Spleen (tissue), 11 donors: ENCODE measurements at regions not wholly inside any gene's neighbourhood (a gene's known extent, or its start where the extent isn't known, plus 50 kb on each side); places are given as distances from the start of the nearest gene placed in this dataset.

ENCODE experiments used
- DNase-seq: peaks from one replicate; pipeline ENCODE4 v3.0.0-alpha.2; 2020
- H3K27ac ChIP-seq, 8 donors: fragments of 200-600 bp; sonication (generic) in 7 of 8; 1 replicate in 4 of 8; 2 replicates in 4 of 8; pipeline versions ENCODE4 v1.5.0 to v1.8.0; 2016 to 2021; ENCODE audit warnings: inconsistent platforms in 4 of 8, mild to moderate bottlenecking in 4 of 8, moderate library complexity in 1 of 8
- H3K27me3 ChIP-seq, 7 donors: fragments of 200-600 bp; sonication (generic) in 6 of 7; replicated peaks in 1 of 7; 1 replicate in 4 of 7; 2 replicates in 3 of 7; pipeline versions ENCODE4 v1.5.0 to v1.8.0; 2016 to 2021; ENCODE audit warnings: inconsistent platforms in 3 of 7, mild to moderate bottlenecking in 1 of 7
- H3K36me3 ChIP-seq, 6 donors: fragments of 200-600 bp; sonication (generic) in 5 of 6; 1 replicate in 4 of 6; 2 replicates in 2 of 6; pipeline versions ENCODE4 v1.5.0 to v1.8.0; 2016 to 2021; ENCODE audit warnings: inconsistent platforms in 2 of 6
- H3K4me1 ChIP-seq, 6 donors: fragments of 200-600 bp; sonication (generic) in 5 of 6; 1 replicate in 3 of 6; 2 replicates in 3 of 6; pipeline versions ENCODE4 v1.5.0 to v1.8.0; 2016 to 2021; ENCODE audit warnings: inconsistent platforms in 3 of 6
- H3K4me3 ChIP-seq, 8 donors: fragments of 200-600 bp; sonication (generic) in 7 of 8; 1 replicate in 4 of 8; 2 replicates in 4 of 8; pipeline versions ENCODE4 v1.5.0 to v1.8.0; 2016 to 2021; ENCODE audit warnings: inconsistent platforms in 4 of 8, mild to moderate bottlenecking in 4 of 8, moderate library complexity in 2 of 8
- H3K9me3 ChIP-seq, 8 donors: fragments of 200-600 bp; sonication (generic) in 7 of 8; 1 replicate in 4 of 8; 2 replicates in 4 of 8; pipeline versions ENCODE4 v1.5.0 to v1.8.0; 2016 to 2021; ENCODE audit warnings: inconsistent platforms in 4 of 8
- CTCF ChIP-seq, 11 experiments: fragments of 200-600 bp in 7 of 11; fragments of 450-650 bp in 4 of 11; sonication (generic) in 4 of 11; IDR thresholded peaks in 8 of 11; conservative IDR thresholded peaks in 3 of 11; 1 replicate in 7 of 11; 2 replicates in 4 of 11; pipeline versions ENCODE4 v1.4.0 to v1.8.0; 2016 to 2021; ENCODE audit warnings: antibody characterized with exemption in 11 of 11, inconsistent platforms in 4 of 11, mild to moderate bottlenecking in 1 of 11
- POLR2A ChIP-seq, 3 donors: fragments of 450-650 bp; IDR thresholded peaks; one replicate each; pipeline ENCODE4 v1.5.1; 2017; ENCODE audit warnings: antibody characterized with exemption in 3 of 3, mild to moderate bottlenecking in 1 of 3
- POLR2AphosphoS5 ChIP-seq, 3 donors: sonication (generic); formaldehyde crosslinking; IDR thresholded peaks; one replicate each; pipeline ENCODE4 v1.5.1; 2017; ENCODE audit warnings: antibody characterized with exemption in 3 of 3
- WGBS, 5 donors: extraction: QIAGEN DNeasy Blood & Tissue Kit in 3 of 5; methylation state at CpG; one replicate each; pipeline versions ENCODE4 v1.1.5 to v1.1.7; 2013 to 2018; 5-methylcytosine and 5-hydroxymethylcytosine counted together
- intact Hi-C: fragments of 100-400 bp; cut with DNase I; formaldehyde crosslinking; loops from one replicate; pipeline ENCODE4 v1.15.0; 2023; ENCODE audit warnings: low total_unique reads
- donor health status: healthy with polysubstance abuse.
- donor health status: DM: no; HTN: no; CAD: no; lungs with moderate emphysema.
- donor health status: DM: no; HTN: no; CAD: no.
- donor health status: Bipolar disorder and iron deficiency.
- donor health status: healthy.
- donor health status: DM: no; HTN: no; CAD: no.
- donor health status: DM: yes; HTN: yes; CAD: no.

DNA sequence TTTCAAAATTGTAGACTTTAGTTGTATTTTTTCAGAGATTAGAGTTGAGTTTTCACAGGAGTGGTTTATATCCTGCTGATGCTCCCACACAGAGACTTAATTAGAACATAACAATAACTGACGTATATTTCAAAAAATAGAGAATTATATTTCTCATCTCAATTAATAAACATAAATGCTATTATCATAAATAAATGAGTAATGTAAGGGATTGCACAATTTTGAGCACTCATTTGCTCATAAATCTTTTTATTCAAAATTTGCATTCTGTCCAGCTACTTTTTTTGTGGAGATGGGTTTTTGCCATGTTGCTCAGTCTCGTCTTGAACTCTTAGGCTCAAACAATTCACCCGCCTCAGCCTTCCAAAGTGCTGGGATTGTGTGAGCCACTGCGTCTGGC is 515.7 kb upstream of the RORB start:
- peaks cover 0 to 21% (median 2%) of the 10 kb centered on the region in 8 donors for H3K9me3 ChIP-seq
- intact Hi-C loops: no loop called here
- no peaks in the 10 kb centered on the region for H3K36me3 ChIP-seq
- no peak for DNase-seq
- H3K4me3 ChIP-seq: no peak overlapping the region
- TF ChIP-seq CTCF (IDR thresholded peaks at IDR 0.05 in 8 of 11, conservative IDR thresholded peaks at IDR 0.05 in 3 of 11) (no peak), POLR2AphosphoS5 (IDR thresholded peaks at IDR 0.05) (no peak)
- no peaks in the 10 kb centered on the region for H3K27me3 ChIP-seq
- no peak overlapping the region for H3K27ac ChIP-seq
- WGBS, 5 donors: 79 to 85% (median 83%) methylated on average over 4 of the region's 4 CpGs
- no peaks in the 10 kb centered on the region for H3K4me1 ChIP-seq

- no peak for DNase-seq
- Histone ChIP-seq H3K27me3 (no peaks in the 10 kb centered on the region), H3K4me3 (no peak overlapping the region), H3K36me3 (no peaks in the 10 kb centered on the region), H3K27ac (no peak overlapping the region), H3K9me3 (peaks cover 0 to 5% (median 0%) of the 10 kb centered on the region in 8 donors), H3K4me1 (no peaks in the 10 kb centered on the region)
- WGBS, 5 donors: 83 to 97% (median 88%) methylated on average over 2 of the region's 2 CpGs
- intact Hi-C loops: no loop called here
- no peak for TF ChIP-seq POLR2AphosphoS5 (IDR thresholded peaks at IDR 0.05)
- no peak for TF ChIP-seq POLR2A (IDR thresholded peaks at IDR 0.05)
- TF ChIP-seq CTCF (IDR thresholded peaks at IDR 0.05 in 8 of 11, conservative IDR thresholded peaks at IDR 0.05 in 3 of 11): no peak
Observed at GRCh38 chr9:73995836-73996235, 501.3 kb upstream of the RORB start.

DNA sequence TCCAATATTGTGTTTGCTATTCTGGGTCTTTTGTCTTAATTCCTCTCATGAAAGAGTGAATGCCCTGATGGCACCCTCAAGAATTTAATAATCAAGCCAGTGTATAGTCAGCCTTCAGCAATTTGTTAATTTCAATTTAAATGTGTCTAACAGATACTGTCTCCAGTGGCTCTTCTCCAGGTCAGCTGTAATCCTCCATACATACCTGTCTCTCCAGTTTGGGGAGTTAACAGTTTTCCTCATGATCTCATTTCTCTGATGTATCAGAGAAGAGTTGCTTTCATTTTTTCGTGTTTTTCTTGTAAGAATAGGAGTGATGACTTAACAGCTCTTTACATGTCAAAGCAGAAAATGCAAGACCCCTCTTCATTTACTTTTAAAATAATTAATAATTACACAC is 500.3 kb upstream of the RORB start:
- WGBS, 5 donors: 25 to 70% (median 50%) methylated on average over 1 of the region's 1 CpG
- H3K4me3 ChIP-seq: no peak overlapping the region
- no peak overlapping the region for H3K27ac ChIP-seq
- TF ChIP-seq POLR2A (IDR thresholded peaks at IDR 0.05) (no peak), POLR2AphosphoS5 (IDR thresholded peaks at IDR 0.05) (no peak), CTCF (IDR thresholded peaks at IDR 0.05 in 8 of 11, conservative IDR thresholded peaks at IDR 0.05 in 3 of 11) (no peak)
- H3K4me1 ChIP-seq: no peaks in the 10 kb centered on the region
- H3K36me3 ChIP-seq: no peaks in the 10 kb centered on the region
- intact Hi-C loops: no loop called here
- no peaks in the 10 kb centered on the region for H3K27me3 ChIP-seq
- peaks cover 0 to 3% (median 0%) of the 10 kb centered on the region in 8 donors for H3K9me3 ChIP-seq
- no peak for DNase-seq

DNA sequence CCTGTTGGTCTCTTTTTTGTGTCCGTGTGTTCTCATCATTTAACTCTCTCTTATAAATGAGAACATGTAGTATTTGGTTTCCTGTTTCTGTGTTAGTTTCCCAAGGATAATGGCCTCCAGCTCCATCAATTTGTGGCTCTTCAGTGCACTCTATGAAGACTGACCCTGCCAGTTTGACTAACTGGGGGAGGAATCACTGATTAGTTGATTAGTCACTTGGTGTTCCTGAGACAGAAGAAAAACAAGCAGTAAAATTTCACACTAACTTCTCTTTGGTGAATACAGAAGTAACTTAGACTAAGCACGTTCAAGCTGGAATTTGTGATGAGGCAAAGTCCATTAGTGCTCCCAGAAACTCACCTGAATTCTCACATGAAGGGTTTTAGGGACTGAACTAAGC is 495.8 kb upstream of the RORB start:
- Histone ChIP-seq H3K4me1 (no peaks in the 10 kb centered on the region), H3K27me3 (no peaks in the 10 kb centered on the region), H3K4me3 (no peak overlapping the region), H3K27ac (no peak overlapping the region), H3K36me3 (no peaks in the 10 kb centered on the region), H3K9me3 (no peaks in the 10 kb centered on the region)
- WGBS, 5 donors: 41 to 62% (median 51%) methylated on average over 2 of the region's 2 CpGs
- intact Hi-C loops: no loop called here
- no peak for DNase-seq
- TF ChIP-seq POLR2AphosphoS5 (IDR thresholded peaks at IDR 0.05) (no peak), POLR2A (IDR thresholded peaks at IDR 0.05) (no peak), CTCF (IDR thresholded peaks at IDR 0.05 in 8 of 11, conservative IDR thresholded peaks at IDR 0.05 in 3 of 11) (no peak)
